Upper lobe of left lung (tissue), 6 donors: ENCODE measurements at regions not wholly inside any gene's neighbourhood (a gene's known extent, or its start where the extent isn't known, plus 50 kb on each side); places are given as distances from the start of the nearest gene placed in this dataset.

Source experiments
- ATAC-seq, 2 donors: fragments of 200-7000 bp; cut with Tn5 transposase; one replicate each; pipeline ENCODE4 v1.9.1; 2022; ENCODE audit warnings: mild to moderate bottlenecking in 2 of 2, moderate library complexity in 2 of 2; ENCODE audit not compliant: low FRiP score in 2 of 2
- DNase-seq, 2 donors: peaks; one replicate each; pipeline ENCODE4 v3.0.0-alpha.2; 2019 to 2020
- H3K27ac ChIP-seq, 4 donors: fragments of 200-600 bp; sonication (generic); one replicate each; pipeline ENCODE4 v1.5.1; 2016 to 2019
- H3K27me3 ChIP-seq, 4 donors: fragments of 200-600 bp; sonication (generic); one replicate each; pipeline ENCODE4 v1.5.1; 2017 to 2019
- H3K36me3 ChIP-seq, 4 donors: fragments of 200-600 bp; sonication (generic); one replicate each; pipeline ENCODE4 v1.5.1; 2016 to 2019
- H3K4me1 ChIP-seq, 4 donors: fragments of 200-600 bp; sonication (generic); one replicate each; pipeline ENCODE4 v1.5.1; 2018 to 2019
- H3K4me3 ChIP-seq, 4 donors: fragments of 200-600 bp; sonication (generic); one replicate each; pipeline ENCODE4 v1.5.1; 2017 to 2019; ENCODE audit warnings: mild to moderate bottlenecking in 2 of 4, moderate library complexity in 1 of 4
- H3K9me3 ChIP-seq, 4 donors: fragments of 200-600 bp; sonication (generic); one replicate each; pipeline ENCODE4 v1.5.1; 2018 to 2019
- CTCF ChIP-seq, 6 experiments: fragments of 450-650 bp in 4 of 6; fragments of 200-600 bp in 2 of 6; sonication (generic) in 2 of 6; IDR thresholded peaks; one replicate each; pipeline ENCODE4 v1.5.1; 2016 to 2019; ENCODE audit warnings: antibody characterized with exemption in 6 of 6
- EP300 ChIP-seq, 4 donors: sonication (generic); formaldehyde crosslinking; IDR thresholded peaks; one replicate each; pipeline ENCODE4 v1.5.1; 2017; ENCODE audit warnings: antibody characterized with exemption in 4 of 4, control low read depth in 2 of 4
- POLR2A ChIP-seq, 4 donors: fragments of 450-650 bp; IDR thresholded peaks; one replicate each; pipeline ENCODE4 v1.5.1; 2016 to 2017; ENCODE audit warnings: antibody characterized with exemption in 4 of 4, mild to moderate bottlenecking in 2 of 4
- POLR2AphosphoS5 ChIP-seq, 2 donors: sonication (generic); formaldehyde crosslinking; IDR thresholded peaks; one replicate each; pipeline ENCODE4 v1.5.1; 2017; ENCODE audit warnings: antibody characterized with exemption in 2 of 2
- WGBS, 2 donors: methylation state at CpG; one replicate each; pipeline ENCODE4 v1.1.5; 2017 to 2018; 5-methylcytosine and 5-hydroxymethylcytosine counted together
- donor health status: DM: no; HTN: no; CAD: no; lungs with moderate emphysema.
- donor health status: DM: no; HTN: yes; CAD: no; lungs with severe emphysema.

DNA sequence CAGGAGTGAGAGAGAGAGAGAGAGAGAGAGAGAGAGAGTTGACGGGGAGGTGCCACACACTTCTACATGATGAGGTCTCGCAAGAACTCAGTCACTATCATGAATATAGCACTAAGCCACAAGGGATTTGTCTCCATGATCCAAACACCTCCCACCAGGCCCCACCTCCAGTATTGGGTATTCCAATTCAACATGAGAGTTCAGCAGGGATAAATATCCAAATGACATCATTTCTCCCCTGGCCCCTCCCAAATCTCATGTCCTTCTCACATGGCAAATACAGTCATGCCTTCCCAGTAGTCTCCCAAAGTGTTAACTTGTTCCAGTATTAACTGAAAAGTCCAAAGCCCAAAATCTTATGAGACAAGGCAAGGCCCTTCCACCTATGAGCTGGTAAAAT, 330.7 kb downstream of the CDH26 start:
- no peaks in the 10 kb centered on the region for H3K36me3 ChIP-seq
- H3K9me3 ChIP-seq: peaks cover 0 to 17% (median 15%) of the 10 kb centered on the region in 4 donors
- H3K27me3 ChIP-seq: no peaks in the 10 kb centered on the region
- no peaks in the 10 kb centered on the region for H3K4me1 ChIP-seq
- DNase-seq (no peak), ATAC-seq (no peak)
- H3K4me3 ChIP-seq: no peak overlapping the region
- TF ChIP-seq CTCF (IDR thresholded peaks at IDR 0.05) (no peak), POLR2AphosphoS5 (IDR thresholded peaks at IDR 0.05) (no peak), EP300 (IDR thresholded peaks at IDR 0.05) (no peak), POLR2A (IDR thresholded peaks at IDR 0.05) (no peak)
- no peak overlapping the region for H3K27ac ChIP-seq
- WGBS, 2 donors: 90 to 94% methylated on average over 2 of the region's 2 CpGs

- DNase-seq: no peak
- Histone ChIP-seq H3K27ac (no peak overlapping the region), H3K4me3 (no peak overlapping the region), H3K4me1 (no peaks in the 10 kb centered on the region), H3K36me3 (no peaks in the 10 kb centered on the region), H3K9me3 (peaks cover 0 to 15% (median 14%) of the 10 kb centered on the region in 4 donors), H3K27me3 (no peaks in the 10 kb centered on the region)
- ATAC-seq: no peak
- 51 to 58% methylated on average over 5 of the region's 5 CpGs for WGBS, 2 donors
- TF ChIP-seq CTCF (IDR thresholded peaks at IDR 0.05) (no peak), POLR2AphosphoS5 (IDR thresholded peaks at IDR 0.05) (no peak), POLR2A (IDR thresholded peaks at IDR 0.05) (no peak)
These were observed 333.8 kb downstream of the CDH26 start for GRCh38 chr20:60292001-60292520.

DNA sequence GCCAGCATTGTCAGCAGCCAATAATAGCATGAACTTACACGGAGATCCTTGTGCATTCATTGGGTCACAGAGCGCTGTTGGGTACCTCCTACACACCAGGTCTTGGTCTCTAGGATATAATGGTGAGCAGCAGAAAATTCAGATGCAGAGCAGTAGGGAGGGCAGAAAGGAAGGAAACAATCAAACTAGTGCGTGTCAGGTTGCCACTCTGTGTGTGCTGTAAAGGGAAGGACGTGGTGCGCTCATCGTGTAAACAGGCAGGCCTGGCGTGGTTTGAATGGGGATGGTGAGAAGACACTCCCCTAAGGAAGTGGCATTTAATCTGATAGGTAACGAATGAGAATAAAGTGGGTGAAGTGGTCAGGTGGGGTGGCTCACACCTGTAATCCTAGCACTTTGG, 336.4 kb downstream of the CDH26 start:
- Histone ChIP-seq H3K36me3 (no peaks in the 10 kb centered on the region), H3K27ac (no peak overlapping the region), H3K27me3 (no peaks in the 10 kb centered on the region), H3K4me1 (no peaks in the 10 kb centered on the region), H3K9me3 (peaks cover 0 to 14% (median 11%) of the 10 kb centered on the region in 4 donors), H3K4me3 (no peak overlapping the region)
- ATAC-seq (no peak), DNase-seq (no peak)
- no peak for TF ChIP-seq POLR2AphosphoS5 (IDR thresholded peaks at IDR 0.05)
- TF ChIP-seq CTCF (IDR thresholded peaks at IDR 0.05): no peak
- no peak for TF ChIP-seq EP300 (IDR thresholded peaks at IDR 0.05)
- no peak for TF ChIP-seq POLR2A (IDR thresholded peaks at IDR 0.05)
- 47 to 57% methylated on average over 8 of the region's 8 CpGs for WGBS, 2 donors

- 82 to 89% methylated on average over 2 of the region's 2 CpGs for WGBS, 2 donors
- ATAC-seq: no peak
These were observed 337.0 kb downstream of the CDH26 start for GRCh38 chr20:60295214-60295613.

More at GRCh38 chr20:60295214-60295613, 337.0 kb downstream of the CDH26 start:
- DNase-seq: no peak
- no peak overlapping the region for H3K4me3 ChIP-seq
- H3K36me3 ChIP-seq: no peaks in the 10 kb centered on the region
- no peak overlapping the region for H3K27ac ChIP-seq
- H3K27me3 ChIP-seq: no peaks in the 10 kb centered on the region
- H3K9me3 ChIP-seq: peaks cover 0 to 8% (median 5%) of the 10 kb centered on the region in 4 donors
- no peaks in the 10 kb centered on the region for H3K4me1 ChIP-seq
- TF ChIP-seq CTCF (IDR thresholded peaks at IDR 0.05) (no peak), EP300 (IDR thresholded peaks at IDR 0.05) (no peak), POLR2AphosphoS5 (IDR thresholded peaks at IDR 0.05) (no peak), POLR2A (IDR thresholded peaks at IDR 0.05) (no peak)
